ENCODE measurements at regions not wholly inside any gene's neighbourhood (a gene's known extent, or its start where the extent isn't known, plus 50 kb on each side); places are given as distances from the start of the nearest gene placed in this dataset.

- Histone ChIP-seq H3K36me3 (ENCODE audit: control insufficient read depth in 2 of 2, extremely low read depth in 1 of 2, insufficient read depth in 1 of 2, low read length in 1 of 2) (no peaks in the 10 kb centered on the region), H3K9me3 (no peaks in the 10 kb centered on the region), H3K4me1 (ENCODE audit: control insufficient read depth in 1 of 2, extremely low read depth in 1 of 2, insufficient read depth in 2 of 2, low read length in 2 of 2) (no peaks in the 10 kb centered on the region), H3K4me3 (ENCODE audit: control insufficient read depth in 1 of 2, extremely low read depth in 1 of 2, low read length in 1 of 2) (no peak overlapping the region), H3K27me3 (replicated peaks in 1 of 2; ENCODE audit: control insufficient read depth in 2 of 2, extremely low read depth in 1 of 2, insufficient read depth in 2 of 2, low read length in 1 of 2) (peaks cover 0 to 10% of the 10 kb centered on the region in 2 experiments), H3K27ac (ENCODE audit: low read length) (no peak overlapping the region)
- no peaks in the 10 kb centered on the region for H3K9me3 Mint-ChIP-seq
- no peaks in the 10 kb centered on the region for H3K36me3 Mint-ChIP-seq
- 87% methylated on average over 3 of the region's 9 CpGs for WGBS (ENCODE audit: insufficient coverage)
- no peak for DNase-seq
- ChIA-PET CTCF (no interaction called here), POLR2A (no interaction called here)
- peaks cover 2 to 3% of the 10 kb centered on the region in 2 donors for H3K27me3 Mint-ChIP-seq
- no peak overlapping the region for H3K4me3 Mint-ChIP-seq
- H3K27ac Mint-ChIP-seq, result no peak overlapping the region
- no peak for ATAC-seq (replicated peaks in 1 of 4)
- H3K4me1 Mint-ChIP-seq, result no peaks in the 10 kb centered on the region
These were observed 133.4 kb downstream of the BANF2 start for GRCh38 chr20:17833036-17833674.

- ChIA-PET CTCF (no interaction called here), POLR2A (no interaction called here)
- no peaks in the 10 kb centered on the region for H3K36me3 Mint-ChIP-seq
- H3K27ac Mint-ChIP-seq, result no peak overlapping the region
- H3K27me3 ChIP-seq (replicated peaks in 1 of 2; ENCODE audit: control insufficient read depth in 2 of 2, extremely low read depth in 1 of 2, insufficient read depth in 2 of 2, low read length in 1 of 2), result peaks cover 0 to 10% of the 10 kb centered on the region in 2 experiments
- WGBS (ENCODE audit: insufficient coverage), result 100% methylated on average over 2 of the region's 9 CpGs
- H3K36me3 ChIP-seq (ENCODE audit: control insufficient read depth in 2 of 2, extremely low read depth in 1 of 2, insufficient read depth in 1 of 2, low read length in 1 of 2), result no peaks in the 10 kb centered on the region
- H3K4me1 Mint-ChIP-seq, result no peaks in the 10 kb centered on the region
- H3K9me3 ChIP-seq, result no peaks in the 10 kb centered on the region
- H3K4me3 Mint-ChIP-seq, result no peak overlapping the region
- H3K27ac ChIP-seq (ENCODE audit: low read length), result no peak overlapping the region
- no peak overlapping the region for H3K4me3 ChIP-seq (ENCODE audit: control insufficient read depth in 1 of 2, extremely low read depth in 1 of 2, low read length in 1 of 2)
- DNase-seq (no peak), ATAC-seq (replicated peaks in 1 of 4) (no peak)
- H3K27me3 Mint-ChIP-seq, result peaks cover 2 to 3% of the 10 kb centered on the region in 2 donors
- H3K9me3 Mint-ChIP-seq, result no peaks in the 10 kb centered on the region
- H3K4me1 ChIP-seq (ENCODE audit: control insufficient read depth in 1 of 2, extremely low read depth in 1 of 2, insufficient read depth in 2 of 2, low read length in 2 of 2), result no peaks in the 10 kb centered on the region
These were observed 132.6 kb downstream of the BANF2 start for GRCh38 chr20:17832236-17832915.

- no peaks in the 10 kb centered on the region for H3K36me3 Mint-ChIP-seq
- no peaks in the 10 kb centered on the region for H3K9me3 Mint-ChIP-seq
- H3K27ac ChIP-seq (ENCODE audit: low read length), result no peak overlapping the region
- no peaks in the 10 kb centered on the region for H3K36me3 ChIP-seq (ENCODE audit: control insufficient read depth in 2 of 2, extremely low read depth in 1 of 2, insufficient read depth in 1 of 2, low read length in 1 of 2)
- no peak overlapping the region for H3K27ac Mint-ChIP-seq
- peaks cover 2 to 3% of the 10 kb centered on the region in 2 donors for H3K27me3 Mint-ChIP-seq
- no peaks in the 10 kb centered on the region for H3K9me3 ChIP-seq
- ATAC-seq (replicated peaks in 1 of 4) (no peak), DNase-seq (no peak)
- H3K4me3 Mint-ChIP-seq, result no peak overlapping the region
- no peaks in the 10 kb centered on the region for H3K4me1 ChIP-seq (ENCODE audit: control insufficient read depth in 1 of 2, extremely low read depth in 1 of 2, insufficient read depth in 2 of 2, low read length in 2 of 2)
- ChIA-PET CTCF (interaction anchor here in 1 of 2 donors (0.5 kb wide), 1 partner anchor 75 kb away, joined by 3 read pairs; no protein-coding TSS in a partner anchor), POLR2A (no interaction called here)
- 86% methylated on average over 3 of the region's 6 CpGs for WGBS (ENCODE audit: insufficient coverage)
- no peak overlapping the region for H3K4me3 ChIP-seq (ENCODE audit: control insufficient read depth in 1 of 2, extremely low read depth in 1 of 2, low read length in 1 of 2)
- no peaks in the 10 kb centered on the region for H3K4me1 Mint-ChIP-seq
- H3K27me3 ChIP-seq (replicated peaks in 1 of 2; ENCODE audit: control insufficient read depth in 2 of 2, extremely low read depth in 1 of 2, insufficient read depth in 2 of 2, low read length in 1 of 2), result peaks cover 0 to 3% of the 10 kb centered on the region in 2 experiments
These were observed 128.9 kb downstream of the BANF2 start for GRCh38 chr20:17828598-17829144.

GRCh38 chr20:17827759-17828559 lies 128.2 kb downstream of the BANF2 start:
- Histone ChIP-seq H3K9me3 (no peaks in the 10 kb centered on the region), H3K27ac (ENCODE audit: low read length) (no peak overlapping the region), H3K4me3 (ENCODE audit: control insufficient read depth in 1 of 2, extremely low read depth in 1 of 2, low read length in 1 of 2) (no peak overlapping the region), H3K4me1 (ENCODE audit: control insufficient read depth in 1 of 2, extremely low read depth in 1 of 2, insufficient read depth in 2 of 2, low read length in 2 of 2) (no peaks in the 10 kb centered on the region), H3K27me3 (replicated peaks in 1 of 2; ENCODE audit: control insufficient read depth in 2 of 2, extremely low read depth in 1 of 2, insufficient read depth in 2 of 2, low read length in 1 of 2) (peaks cover 0 to 3% of the 10 kb centered on the region in 2 experiments), H3K36me3 (ENCODE audit: control insufficient read depth in 2 of 2, extremely low read depth in 1 of 2, insufficient read depth in 1 of 2, low read length in 1 of 2) (no peaks in the 10 kb centered on the region)
- ATAC-seq (replicated peaks in 1 of 4) (no peak), DNase-seq (no peak)
- H3K4me1 Mint-ChIP-seq, result no peaks in the 10 kb centered on the region
- ChIA-PET POLR2A (interaction anchor here in 1 of 2 donors (0.5 kb wide), 1 partner anchor 322 kb away, joined by 3 read pairs; no protein-coding TSS in a partner anchor), CTCF (interaction anchor here in 1 of 2 donors (0.5 kb wide), 1 partner anchor 74 kb away, joined by 3 read pairs; no protein-coding TSS in a partner anchor)
- H3K9me3 Mint-ChIP-seq, result no peaks in the 10 kb centered on the region
- WGBS (ENCODE audit: insufficient coverage), result 95% methylated on average over 7 of the region's 13 CpGs
- H3K36me3 Mint-ChIP-seq, result no peaks in the 10 kb centered on the region
- H3K27me3 Mint-ChIP-seq, result peaks cover 2 to 3% of the 10 kb centered on the region in 2 donors
- no peak overlapping the region for H3K4me3 Mint-ChIP-seq
- H3K27ac Mint-ChIP-seq, result no peak overlapping the region

DNA sequence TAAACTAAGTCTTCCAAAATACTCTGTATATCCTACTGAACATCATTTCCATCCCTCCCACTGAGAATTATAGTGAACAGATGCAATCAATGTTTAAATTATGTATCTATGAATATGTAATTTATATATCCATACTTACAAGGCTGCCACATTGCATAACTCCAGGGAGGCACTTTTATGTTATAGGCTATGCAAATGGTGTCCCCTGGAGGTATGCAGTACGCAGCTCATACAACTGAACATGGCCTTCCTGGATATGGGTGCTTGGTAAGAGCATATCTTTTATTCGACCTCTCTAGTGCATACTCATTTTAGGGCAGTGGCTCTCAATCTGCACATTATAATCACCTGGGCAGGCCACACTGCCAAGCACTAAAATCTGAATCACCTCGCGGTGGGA lies 127.3 kb downstream of the BANF2 start:
- Mint-ChIP-seq H3K27me3 (peaks cover 2 to 3% of the 10 kb centered on the region in 2 donors), H3K27ac (no peak overlapping the region), H3K9me3 (no peaks in the 10 kb centered on the region), H3K36me3 (no peaks in the 10 kb centered on the region), H3K4me3 (no peak overlapping the region), H3K4me1 (no peaks in the 10 kb centered on the region)
- Histone ChIP-seq H3K9me3 (no peaks in the 10 kb centered on the region), H3K27me3 (replicated peaks in 1 of 2; ENCODE audit: control insufficient read depth in 2 of 2, extremely low read depth in 1 of 2, insufficient read depth in 2 of 2, low read length in 1 of 2) (peaks cover 0 to 3% of the 10 kb centered on the region in 2 experiments), H3K27ac (ENCODE audit: low read length) (no peak overlapping the region), H3K4me3 (ENCODE audit: control insufficient read depth in 1 of 2, extremely low read depth in 1 of 2, low read length in 1 of 2) (no peak overlapping the region), H3K4me1 (ENCODE audit: control insufficient read depth in 1 of 2, extremely low read depth in 1 of 2, insufficient read depth in 2 of 2, low read length in 2 of 2) (no peaks in the 10 kb centered on the region), H3K36me3 (ENCODE audit: control insufficient read depth in 2 of 2, extremely low read depth in 1 of 2, insufficient read depth in 1 of 2, low read length in 1 of 2) (no peaks in the 10 kb centered on the region)
- ATAC-seq (replicated peaks in 1 of 4) (no peak), DNase-seq (no peak)
- CTCF ChIA-PET, result no interaction called here
- 100% methylated on average over 2 of the region's 4 CpGs for WGBS (ENCODE audit: insufficient coverage)
- POLR2A ChIA-PET, result interaction anchor here in 1 of 2 donors (0.5 kb wide), 1 partner anchor 321 kb away, joined by 3 read pairs; no protein-coding TSS in a partner anchor
